Skeletal muscle satellite cell (primary cell): ENCODE measurements at regions not wholly inside any gene's neighbourhood (a gene's known extent, or its start where the extent isn't known, plus 50 kb on each side); places are given as distances from the start of the nearest gene placed in this dataset.

Experiments
- H3K27me3 ChIP-seq: 2 replicates; pipeline ENCODE4 v1.7.0; 2013; ENCODE audit warnings: low read length; ENCODE audit not compliant: control insufficient read depth, insufficient read depth
- H3K36me3 ChIP-seq: 2 replicates; pipeline ENCODE4 v1.7.0; 2013; ENCODE audit warnings: mild to moderate bottlenecking, control low read depth, low read length; ENCODE audit not compliant: insufficient read depth
- H3K4me1 ChIP-seq: 2 replicates; pipeline ENCODE4 v1.7.0; 2013; ENCODE audit warnings: low read length; ENCODE audit not compliant: control insufficient read depth, insufficient read depth
- H3K4me2 ChIP-seq: 2 replicates; pipeline ENCODE4 v1.7.0; 2013; ENCODE audit warnings: mild to moderate bottlenecking, low read length
- H3K4me3 ChIP-seq: 2 replicates; pipeline ENCODE4 v1.7.0; 2013; ENCODE audit warnings: low read length
- H3K9ac ChIP-seq: 2 replicates; pipeline ENCODE4 v1.7.0; 2013; ENCODE audit warnings: mild to moderate bottlenecking, low read depth, low read length, moderate library complexity
- H3K9me3 ChIP-seq: replicated peaks from 2 replicates; pipeline ENCODE4 v1.7.0; 2013; ENCODE audit warnings: mild to moderate bottlenecking, control low read depth, low read length

GRCh38 chr17:63106050-63106449, 140.0 kb downstream of the TANC2 start:
- H3K4me3 ChIP-seq: no peak overlapping the region
- no peaks in the 10 kb centered on the region for H3K27me3 ChIP-seq
- no peak overlapping the region for H3K9ac ChIP-seq
- no peaks in the 10 kb centered on the region for H3K9me3 ChIP-seq
- H3K36me3 ChIP-seq: peaks cover 9% of the 10 kb centered on the region
- no peaks in the 10 kb centered on the region for H3K4me1 ChIP-seq
- no peak overlapping the region for H3K4me2 ChIP-seq

- Histone ChIP-seq H3K4me3 (no peak overlapping the region), H3K4me1 (no peaks in the 10 kb centered on the region), H3K36me3 (peaks cover 4% of the 10 kb centered on the region), H3K27me3 (no peaks in the 10 kb centered on the region), H3K9me3 (no peaks in the 10 kb centered on the region), H3K9ac (no peak overlapping the region), H3K4me2 (no peak overlapping the region)
Observed at GRCh38 chr17:63109661-63110060, 143.6 kb downstream of the TANC2 start.

- Histone ChIP-seq H3K9ac (no peak overlapping the region), H3K9me3 (no peaks in the 10 kb centered on the region), H3K4me2 (no peak overlapping the region), H3K27me3 (no peaks in the 10 kb centered on the region), H3K4me3 (no peak overlapping the region), H3K4me1 (no peaks in the 10 kb centered on the region), H3K36me3 (peaks cover 8% of the 10 kb centered on the region)
Observed at GRCh38 chr17:63113167-63113566, 147.1 kb downstream of the TANC2 start.

- peaks cover 4% of the 10 kb centered on the region for H3K36me3 ChIP-seq
- H3K4me2 ChIP-seq: no peak overlapping the region
Observed at GRCh38 chr17:63116228-63116627, 150.2 kb downstream of the TANC2 start.

GRCh38 chr17:63116967-63117830, 151.2 kb downstream of the TANC2 start:
- no peaks in the 10 kb centered on the region for H3K27me3 ChIP-seq
- peaks cover 4% of the 10 kb centered on the region for H3K36me3 ChIP-seq
- H3K4me2 ChIP-seq: no peak overlapping the region
- H3K4me3 ChIP-seq: no peak overlapping the region
- no peak overlapping the region for H3K9ac ChIP-seq
- no peaks in the 10 kb centered on the region for H3K9me3 ChIP-seq
- H3K4me1 ChIP-seq: peaks cover 6% of the 10 kb centered on the region

More at GRCh38 chr17:63116228-63116627, 150.2 kb downstream of the TANC2 start:
- no peak overlapping the region for H3K9ac ChIP-seq
- no peak overlapping the region for H3K4me3 ChIP-seq
- no peaks in the 10 kb centered on the region for H3K9me3 ChIP-seq
- no peaks in the 10 kb centered on the region for H3K27me3 ChIP-seq
- peaks cover 6% of the 10 kb centered on the region for H3K4me1 ChIP-seq

GRCh38 chr17:63120406-63120805, 154.4 kb downstream of the TANC2 start:
- Histone ChIP-seq H3K9me3 (no peaks in the 10 kb centered on the region), H3K4me2 (no peak overlapping the region), H3K27me3 (no peaks in the 10 kb centered on the region), H3K36me3 (peaks cover 4% of the 10 kb centered on the region), H3K4me3 (no peak overlapping the region), H3K9ac (no peak overlapping the region), H3K4me1 (peaks cover 6% of the 10 kb centered on the region)

GRCh38 chr17:63124536-63124935, 158.5 kb downstream of the TANC2 start:
- Histone ChIP-seq H3K9me3 (no peaks in the 10 kb centered on the region), H3K27me3 (no peaks in the 10 kb centered on the region), H3K4me1 (peaks cover 6% of the 10 kb centered on the region), H3K4me3 (no peak overlapping the region), H3K9ac (no peak overlapping the region), H3K4me2 (no peak overlapping the region), H3K36me3 (no peaks in the 10 kb centered on the region)

- no peak overlapping the region for H3K4me2 ChIP-seq
- no peak overlapping the region for H3K4me3 ChIP-seq
- H3K4me1 ChIP-seq: peaks cover 6% of the 10 kb centered on the region
- H3K9me3 ChIP-seq: no peaks in the 10 kb centered on the region
- H3K27me3 ChIP-seq: no peaks in the 10 kb centered on the region
- H3K9ac ChIP-seq: no peak overlapping the region
- H3K36me3 ChIP-seq: no peaks in the 10 kb centered on the region
Observed at GRCh38 chr17:63124958-63125357, 158.9 kb downstream of the TANC2 start.

- peaks cover 3% of the 10 kb centered on the region for H3K36me3 ChIP-seq
- H3K9me3 ChIP-seq: no peaks in the 10 kb centered on the region
- no peaks in the 10 kb centered on the region for H3K4me1 ChIP-seq
Observed at GRCh38 chr17:63125987-63126386, 160.0 kb downstream of the TANC2 start.

GRCh38 chr17:63126607-63127006, 160.6 kb downstream of the TANC2 start:
- Histone ChIP-seq H3K4me1 (no peaks in the 10 kb centered on the region), H3K4me2 (no peak overlapping the region), H3K27me3 (no peaks in the 10 kb centered on the region), H3K36me3 (peaks cover 3% of the 10 kb centered on the region), H3K9ac (no peak overlapping the region), H3K4me3 (no peak overlapping the region), H3K9me3 (no peaks in the 10 kb centered on the region)

More at GRCh38 chr17:63125987-63126386, 160.0 kb downstream of the TANC2 start:
- Histone ChIP-seq H3K27me3 (no peaks in the 10 kb centered on the region), H3K4me2 (no peak overlapping the region), H3K4me3 (no peak overlapping the region), H3K9ac (no peak overlapping the region)

- peaks cover 3% of the 10 kb centered on the region for H3K36me3 ChIP-seq
- H3K9ac ChIP-seq: no peak overlapping the region
- no peaks in the 10 kb centered on the region for H3K9me3 ChIP-seq
- H3K27me3 ChIP-seq: no peaks in the 10 kb centered on the region
- H3K4me2 ChIP-seq: no peak overlapping the region
- H3K4me1 ChIP-seq: peaks cover 8% of the 10 kb centered on the region
- H3K4me3 ChIP-seq: no peak overlapping the region
Observed at GRCh38 chr17:63132459-63132911, 166.4 kb downstream of the TANC2 start.

GRCh38 chr17:63133491-63133890, 167.5 kb downstream of the TANC2 start:
- no peaks in the 10 kb centered on the region for H3K27me3 ChIP-seq
- H3K36me3 ChIP-seq: peaks cover 3% of the 10 kb centered on the region
- no peak overlapping the region for H3K4me3 ChIP-seq
- H3K9ac ChIP-seq: no peak overlapping the region
- H3K9me3 ChIP-seq: no peaks in the 10 kb centered on the region
- H3K4me1 ChIP-seq: peaks cover 8% of the 10 kb centered on the region
- no peak overlapping the region for H3K4me2 ChIP-seq
